ENCODE measurements at regions not wholly inside any gene's neighbourhood (a gene's known extent, or its start where the extent isn't known, plus 50 kb on each side); places are given as distances from the start of the nearest gene placed in this dataset.

DNA sequence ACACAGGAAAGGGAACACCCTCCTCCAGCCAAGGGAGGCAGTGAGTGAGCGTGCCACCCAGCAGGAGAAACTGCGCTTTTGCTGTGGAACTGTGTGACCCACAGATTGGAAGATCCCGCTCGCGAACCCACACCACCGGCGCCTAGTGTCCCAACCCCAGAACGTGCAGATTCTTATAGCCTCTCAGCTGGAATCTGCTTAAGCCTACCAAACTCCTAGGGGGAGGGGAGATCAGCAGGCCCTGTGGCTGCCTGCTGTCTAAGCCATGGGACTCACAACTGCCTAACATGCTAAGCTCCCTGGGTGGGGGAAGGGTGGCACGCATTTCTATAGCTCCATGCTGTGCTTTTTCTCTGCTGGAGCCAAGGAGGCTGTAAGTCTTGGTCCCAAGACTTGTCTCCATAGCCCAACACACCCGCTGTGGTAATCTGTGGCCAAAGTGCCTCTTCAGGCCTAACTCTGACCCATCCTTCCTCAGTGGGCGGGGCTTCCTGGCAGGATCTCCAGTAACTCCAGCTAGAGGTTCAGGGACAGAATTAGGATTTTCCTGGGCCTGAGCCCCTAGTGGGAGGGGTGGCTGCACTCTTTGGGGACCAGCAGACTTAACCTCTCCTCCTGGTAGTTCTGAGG, 485.0 kb downstream of the TAF11L14 start:
- no peak for DNase-seq

DNA sequence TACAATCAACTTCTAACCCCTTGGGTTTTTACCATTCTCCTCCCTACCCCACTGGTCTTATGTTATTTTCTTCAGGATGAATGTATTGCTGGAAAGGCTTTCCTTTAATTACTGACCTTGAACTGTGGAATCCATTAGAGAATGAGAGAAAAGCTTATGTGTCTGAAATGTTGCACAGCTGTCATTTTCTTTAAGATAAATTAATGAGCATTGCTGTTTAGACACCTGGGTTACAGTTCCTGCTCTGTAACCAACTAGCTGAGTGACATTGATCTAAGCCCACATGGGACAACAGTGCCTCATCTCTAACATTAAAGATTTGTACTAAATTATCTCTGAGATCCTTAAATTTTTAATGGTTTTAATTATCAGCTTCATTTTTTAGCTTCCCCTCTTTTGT, 507.0 kb downstream of the TAF11L14 start:
- no peak for DNase-seq

DNA sequence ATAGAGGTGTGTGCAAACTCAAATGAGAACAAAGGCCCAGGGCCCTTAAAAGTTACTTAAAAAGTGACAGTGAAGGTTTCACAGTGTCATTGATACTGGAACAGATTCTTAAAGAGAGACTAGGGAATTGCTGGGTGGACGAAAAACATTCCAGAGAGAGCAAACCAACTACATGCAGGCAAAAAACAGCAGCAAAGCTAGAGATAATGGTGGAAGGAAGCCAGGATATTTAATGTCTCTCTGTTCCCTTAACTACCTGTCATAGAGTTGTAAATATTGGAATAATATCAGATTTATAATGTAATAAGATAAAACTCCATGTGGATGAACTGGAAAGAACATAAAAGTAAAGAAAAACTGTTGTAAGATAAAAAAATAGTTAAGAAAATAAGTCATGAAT, 508.6 kb downstream of the TAF11L14 start:
- no peak for DNase-seq

DNA sequence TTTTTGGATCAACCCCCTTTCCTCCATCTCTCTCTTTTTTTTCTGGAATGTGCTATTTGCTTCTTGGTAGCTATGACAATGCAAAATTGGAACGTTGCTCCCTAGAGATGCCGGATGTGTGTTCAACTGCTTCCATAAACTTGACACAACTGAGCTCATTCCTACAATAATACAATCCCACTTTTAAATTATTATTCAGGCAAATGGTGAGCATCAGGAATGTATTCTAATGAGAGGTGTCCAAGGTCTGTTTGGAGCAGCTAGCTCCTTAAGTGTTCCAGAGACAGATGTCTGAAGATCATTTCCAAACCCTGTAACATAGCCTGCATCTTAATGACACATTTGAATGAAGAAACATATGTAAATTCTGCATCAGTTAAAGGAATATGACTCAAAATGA, 518.4 kb downstream of the TAF11L14 start:
- DNase-seq, result no peak

DNA sequence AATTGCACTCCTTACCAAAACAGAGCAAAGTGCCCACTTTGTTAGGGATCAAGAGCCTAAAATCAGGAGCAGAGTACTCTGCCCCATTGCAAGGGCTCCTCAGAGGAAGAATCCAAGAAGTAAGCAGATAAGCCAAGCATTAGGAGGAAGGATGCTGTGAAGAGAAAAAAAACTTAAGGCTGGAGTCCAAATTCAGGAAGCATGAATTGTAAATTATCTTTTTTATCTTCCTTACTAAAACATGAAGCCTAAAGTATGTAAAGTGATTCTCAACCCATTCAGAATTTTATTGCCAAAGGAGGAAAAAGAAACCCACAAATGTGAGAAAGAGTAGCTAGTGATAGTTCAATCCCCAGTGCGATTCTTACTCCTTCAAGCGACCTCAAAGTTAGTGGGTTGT, 523.9 kb downstream of the TAF11L14 start:
- DNase-seq, result no peak

DNA sequence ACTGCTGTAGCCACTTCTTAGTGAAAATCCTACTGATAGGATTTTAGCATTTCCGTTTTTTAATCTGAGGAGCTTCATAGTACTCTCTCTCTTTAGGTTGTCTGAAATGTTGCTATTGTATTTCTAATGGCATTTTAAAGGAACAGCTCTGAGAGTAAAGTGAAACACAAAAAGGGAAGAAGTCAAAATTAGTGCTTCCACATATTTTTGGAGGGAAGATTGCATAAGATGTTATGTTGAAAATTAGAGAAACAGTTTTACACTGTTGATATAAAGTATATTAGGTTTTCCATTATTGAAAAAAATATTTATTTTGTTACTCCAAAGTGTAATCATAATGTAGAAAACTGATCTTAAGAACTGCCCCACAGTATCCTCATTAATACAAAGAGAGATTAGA, 525.1 kb downstream of the TAF11L14 start:
- DNase-seq, result no peak

DNA sequence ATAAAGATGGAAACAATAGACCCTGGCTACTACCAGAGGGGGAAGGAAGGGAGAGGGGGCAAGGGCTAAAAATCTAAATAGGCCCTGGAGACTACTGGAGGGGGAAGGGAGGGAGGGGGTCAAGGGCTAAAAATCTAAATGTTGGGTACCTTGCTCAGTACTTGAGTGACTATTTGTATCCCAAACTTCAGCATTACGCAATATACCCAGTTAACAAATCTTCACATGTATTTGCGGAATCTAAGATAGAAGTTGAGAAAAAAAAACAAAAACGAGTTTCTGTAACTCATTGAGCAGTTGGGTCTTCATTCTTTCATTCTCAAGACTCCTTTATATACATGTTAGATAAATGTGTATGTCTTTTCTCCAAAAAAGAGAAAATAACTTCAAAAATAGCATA, 537.4 kb downstream of the TAF11L14 start:
- no peak for DNase-seq

DNA sequence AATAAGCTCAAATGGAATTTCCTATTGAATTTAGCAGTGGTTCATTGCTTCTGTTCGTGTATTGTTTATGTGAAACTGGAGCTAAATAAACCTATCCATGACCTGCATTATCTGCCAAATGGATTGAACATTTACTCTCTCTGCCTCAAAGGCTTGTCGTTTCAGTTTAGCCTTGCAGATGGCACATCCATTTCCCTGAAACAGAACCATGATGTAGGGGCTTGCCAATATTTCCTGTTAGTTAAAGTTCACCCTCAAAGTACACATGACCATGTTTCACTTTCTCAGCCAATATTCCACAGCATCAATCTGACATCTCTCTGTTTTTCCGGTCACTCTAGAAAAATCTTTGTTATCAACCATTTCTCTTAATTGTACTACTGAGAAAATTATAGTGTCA, 545.3 kb downstream of the TAF11L14 start:
- DNase-seq, result no peak

DNA sequence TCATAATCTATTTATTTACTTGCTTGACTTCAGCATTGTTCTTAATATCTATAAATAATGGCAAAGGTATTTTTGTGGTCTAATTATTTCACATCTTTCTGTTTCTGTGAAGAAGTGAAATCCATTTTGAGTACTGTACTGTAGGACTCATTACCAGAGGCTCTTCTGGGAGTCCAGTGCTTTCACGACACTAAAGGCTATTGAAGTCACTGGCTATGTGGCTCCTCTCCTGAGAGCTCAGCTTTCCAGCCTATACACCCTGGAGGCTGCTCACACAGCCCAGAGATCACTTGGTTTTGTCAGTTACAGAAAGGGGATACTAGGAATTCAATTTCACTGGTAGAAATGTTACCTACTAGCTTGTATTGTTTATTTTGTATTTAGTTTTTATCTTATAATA, 547.3 kb downstream of the TAF11L14 start:
- DNase-seq, result no peak

DNA sequence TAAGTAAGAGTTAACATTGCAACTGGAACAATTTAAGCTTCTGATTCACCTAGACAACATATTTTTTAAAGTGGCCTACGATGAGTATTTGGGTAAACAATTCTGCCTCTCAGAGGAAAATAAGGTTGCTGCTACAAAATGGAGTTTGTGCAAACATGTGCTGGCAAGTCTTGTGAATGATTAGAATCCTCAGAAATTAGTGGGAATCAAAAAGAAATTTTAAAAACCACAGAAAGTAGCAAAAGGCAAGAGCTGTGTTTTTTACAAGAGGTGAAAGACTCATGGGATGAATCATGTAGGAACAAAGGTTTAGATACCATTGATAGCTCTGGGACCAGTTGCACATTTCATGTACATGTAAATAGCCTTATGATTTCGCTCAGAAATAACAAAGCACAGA, 561.6 kb downstream of the TAF11L14 start:
- no peak for DNase-seq

DNA sequence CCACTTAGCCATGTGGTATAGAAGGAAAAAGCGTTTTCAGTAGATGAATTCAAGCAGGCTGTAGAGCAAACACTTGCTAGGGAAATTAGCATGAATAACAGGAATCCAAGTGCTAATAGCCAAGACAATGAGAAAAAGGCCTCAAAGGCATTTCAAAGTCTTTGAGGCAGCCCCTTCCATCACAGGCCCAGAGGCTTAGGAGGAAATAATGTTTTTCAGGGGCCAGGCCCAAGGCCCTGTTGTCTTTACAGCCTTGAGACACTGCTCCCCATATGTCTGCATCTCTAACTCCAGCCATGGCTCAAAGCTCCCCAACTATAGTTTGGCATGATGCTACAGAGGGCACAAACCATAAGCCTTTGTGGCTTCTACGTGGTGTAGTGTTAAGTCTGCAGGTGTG, 563.5 kb downstream of the TAF11L14 start:
- no peak for DNase-seq

DNA sequence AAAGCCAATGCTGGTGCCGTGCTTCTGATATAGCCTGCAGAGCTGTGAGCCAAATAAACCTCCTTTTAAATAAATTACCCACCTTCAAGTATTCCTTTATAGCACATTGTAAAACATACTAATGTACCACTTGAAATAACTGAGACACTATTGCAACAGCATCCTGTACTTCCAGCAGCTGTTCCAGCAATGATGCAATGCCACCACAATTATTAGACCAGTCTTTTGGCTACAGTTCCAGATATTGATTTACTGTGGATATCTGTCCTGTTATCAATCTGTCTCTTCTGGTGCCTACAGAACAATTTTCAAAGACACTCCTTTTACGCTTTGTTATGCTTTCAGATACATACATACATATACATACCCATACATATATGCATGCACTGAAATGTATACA, 567.9 kb downstream of the TAF11L14 start:
- no peak for DNase-seq

DNA sequence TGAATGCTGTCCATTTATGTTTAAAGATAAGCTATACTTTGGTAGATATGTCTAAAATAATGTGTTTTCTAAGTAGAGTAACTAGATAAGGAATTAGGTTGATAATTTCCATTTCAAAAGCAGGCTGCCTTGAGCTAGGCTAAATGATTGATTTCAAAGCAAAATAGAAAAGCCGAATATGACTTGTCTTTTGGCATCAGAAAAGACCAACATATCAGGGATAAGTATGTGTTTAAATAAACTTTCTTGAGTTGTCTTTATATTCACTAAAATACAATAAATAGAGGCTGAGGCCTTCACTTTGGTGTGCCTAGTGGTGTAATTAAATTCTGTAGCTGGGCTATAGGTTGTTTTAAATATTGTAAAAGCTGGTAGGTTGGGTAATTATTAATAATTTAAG, 569.0 kb downstream of the TAF11L14 start:
- DNase-seq, result no peak

DNA sequence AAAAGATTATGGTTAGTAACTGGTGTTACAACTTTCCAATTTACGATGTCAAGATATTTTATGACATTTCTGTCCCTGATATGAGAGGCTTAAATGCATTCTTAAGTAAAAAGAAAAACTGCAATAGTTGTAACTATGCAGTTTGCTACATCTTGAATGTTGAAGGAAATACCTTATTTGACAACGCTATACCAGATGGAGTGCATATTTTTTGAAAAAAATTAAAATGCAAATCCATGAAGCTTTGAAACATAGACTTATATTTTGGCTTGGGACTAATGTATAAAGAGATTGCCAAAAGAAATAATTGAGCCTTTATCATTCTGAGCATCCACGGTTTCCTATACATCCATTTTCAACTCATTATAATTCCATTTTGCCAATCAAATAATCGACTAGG, 579.4 kb downstream of the TAF11L14 start:
- DNase-seq, result no peak

DNA sequence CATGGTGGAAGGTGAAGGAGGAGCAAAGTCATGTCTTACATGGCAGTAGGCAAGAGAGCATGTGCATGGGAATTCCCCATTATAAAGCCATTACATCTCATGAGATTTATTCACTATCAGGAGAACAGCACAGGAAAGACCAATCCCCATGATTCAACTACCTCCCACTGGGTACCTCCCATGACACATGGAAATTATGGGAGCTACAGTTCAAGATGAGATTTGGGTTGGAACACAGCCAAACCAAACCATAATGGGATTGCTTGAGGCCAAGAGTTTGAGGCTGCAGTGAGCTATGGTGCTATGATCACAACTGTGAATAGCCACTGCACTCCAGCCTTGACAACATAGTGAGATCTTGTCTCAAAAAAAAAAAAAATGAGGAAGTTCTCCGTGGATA, 581.8 kb downstream of the TAF11L14 start:
- no peak for DNase-seq

DNA sequence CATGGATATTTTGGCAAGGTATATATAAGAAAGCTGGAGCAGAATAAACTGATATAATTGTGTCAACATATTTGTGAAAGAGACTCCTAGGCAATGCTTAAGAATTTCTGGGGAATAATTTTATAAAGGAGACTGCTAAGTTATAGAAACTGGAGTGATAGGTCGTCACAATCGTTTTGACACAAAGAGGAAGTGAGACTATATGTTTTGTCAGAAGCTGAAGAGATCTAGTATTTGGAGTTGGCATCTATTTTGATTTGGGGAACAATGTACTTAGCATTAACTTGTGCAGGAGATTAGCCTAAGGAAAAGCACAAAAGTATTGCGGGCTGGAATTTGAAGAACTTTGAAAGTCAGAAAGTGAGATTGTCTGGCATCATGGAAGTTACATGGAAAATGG, 582.5 kb downstream of the TAF11L14 start:
- DNase-seq, result no peak

DNA sequence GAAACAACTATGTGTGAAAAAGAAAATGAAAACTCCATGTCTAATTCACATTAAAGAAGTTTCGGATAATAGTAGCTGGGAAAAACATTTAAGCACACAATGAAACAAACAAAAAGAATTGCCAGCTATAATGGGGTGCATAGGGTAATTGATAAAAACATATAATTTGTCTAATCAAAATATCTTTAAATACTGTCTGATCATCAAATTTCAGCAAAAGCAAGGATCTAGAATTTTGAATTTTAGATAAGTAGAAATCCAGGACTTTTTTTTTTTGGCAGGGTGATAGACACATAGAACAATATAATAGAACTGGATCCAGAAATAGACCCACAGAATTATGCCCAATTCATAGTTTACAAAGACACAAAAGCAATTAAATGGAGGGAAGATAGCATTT, 585.0 kb downstream of the TAF11L14 start:
- DNase-seq, result no peak

DNA sequence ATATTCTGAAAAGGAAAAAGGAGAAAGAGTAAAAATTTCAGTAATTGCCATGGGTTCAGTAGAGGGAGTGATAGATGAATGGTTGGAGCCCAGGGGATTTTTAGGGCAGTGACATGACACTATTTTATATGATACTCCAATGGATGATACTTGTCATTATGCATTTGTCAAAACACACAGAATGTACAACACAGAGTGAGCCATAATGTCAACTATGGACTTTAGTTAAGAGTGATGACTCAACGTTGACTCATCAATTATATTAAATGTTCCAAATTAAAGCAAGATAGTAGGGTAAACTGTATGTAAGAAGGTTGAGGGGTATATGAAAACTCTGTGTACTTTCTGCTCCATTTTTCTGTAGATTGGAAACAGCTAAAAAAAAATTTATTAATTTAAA, 586.4 kb downstream of the TAF11L14 start:
- DNase-seq, result no peak

DNA sequence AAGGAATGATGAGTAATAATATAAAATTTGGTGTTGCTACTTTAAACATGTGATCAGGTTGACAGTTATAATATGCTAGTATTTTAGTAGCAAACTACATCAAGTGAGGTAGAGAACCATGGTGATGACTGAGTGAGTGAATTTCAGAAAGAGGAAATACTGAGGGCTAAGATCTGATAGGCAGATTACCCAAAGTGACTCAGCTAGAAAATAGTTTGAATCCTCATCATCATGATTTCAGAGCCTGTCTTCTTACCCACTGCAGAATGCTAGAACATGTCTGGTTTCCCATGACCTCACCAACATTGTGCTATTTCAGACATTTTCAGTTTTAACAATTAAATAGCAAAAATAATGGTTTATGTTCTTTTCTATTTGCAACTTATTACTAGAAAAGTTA, 602.1 kb downstream of the TAF11L14 start:
- DNase-seq, result no peak

DNA sequence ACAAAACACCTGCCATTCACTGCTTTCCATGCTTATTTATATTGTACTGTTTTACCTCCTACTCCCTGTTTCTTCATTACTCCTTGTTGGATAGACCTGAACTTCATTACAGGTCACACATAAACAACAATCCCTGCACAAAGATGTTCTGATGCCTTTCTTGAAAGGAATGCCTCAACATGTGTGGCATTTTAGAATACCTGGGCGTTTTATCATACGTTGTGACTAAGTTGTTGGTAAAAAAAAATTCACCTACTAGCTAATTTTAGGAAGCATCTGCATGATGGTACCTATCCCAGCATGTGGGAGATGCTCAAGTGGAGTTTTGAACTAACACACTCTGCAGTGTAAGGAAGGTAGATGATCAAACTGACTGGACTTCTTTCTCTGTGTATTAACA, 604.1 kb downstream of the TAF11L14 start:
- no peak for DNase-seq

DNA sequence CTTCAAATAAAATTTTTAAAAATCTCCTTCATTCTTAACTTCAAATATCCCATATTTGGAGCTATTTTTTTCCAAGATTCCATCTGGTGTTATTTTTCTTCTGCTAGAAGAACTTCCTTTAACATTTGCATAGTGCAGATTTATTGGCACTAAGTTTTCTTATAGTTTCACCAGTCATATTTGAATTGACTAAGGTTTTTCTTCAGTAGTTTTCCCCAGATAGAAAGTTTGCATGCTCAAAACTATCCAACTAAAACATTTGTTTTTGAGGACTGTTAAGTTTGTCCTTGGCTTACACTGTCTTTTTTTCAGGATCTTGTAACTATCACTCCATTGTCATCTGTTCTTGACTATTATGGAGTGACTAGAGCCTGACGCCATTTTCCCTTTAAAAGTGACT, 606.7 kb downstream of the TAF11L14 start:
- no peak for DNase-seq

DNA sequence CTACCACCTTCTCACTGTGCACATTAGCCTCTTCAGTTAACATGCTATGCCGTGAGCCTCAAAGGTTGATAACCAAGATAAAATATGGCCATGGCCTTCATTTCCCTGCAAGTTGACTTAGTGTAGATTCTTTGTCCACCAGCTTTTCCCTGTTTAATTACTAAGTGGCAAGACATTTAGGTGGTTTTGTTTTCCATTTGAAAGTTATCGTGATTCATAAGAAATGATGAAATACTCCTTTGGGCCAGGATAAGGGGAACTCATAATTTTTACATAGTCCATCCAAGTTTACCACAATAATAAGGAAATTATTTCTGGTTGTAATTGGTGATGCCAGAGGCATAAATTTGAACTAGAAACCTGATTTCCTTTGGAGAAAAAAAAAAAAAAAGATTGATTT, 609.6 kb downstream of the TAF11L14 start:
- no peak for DNase-seq

DNA sequence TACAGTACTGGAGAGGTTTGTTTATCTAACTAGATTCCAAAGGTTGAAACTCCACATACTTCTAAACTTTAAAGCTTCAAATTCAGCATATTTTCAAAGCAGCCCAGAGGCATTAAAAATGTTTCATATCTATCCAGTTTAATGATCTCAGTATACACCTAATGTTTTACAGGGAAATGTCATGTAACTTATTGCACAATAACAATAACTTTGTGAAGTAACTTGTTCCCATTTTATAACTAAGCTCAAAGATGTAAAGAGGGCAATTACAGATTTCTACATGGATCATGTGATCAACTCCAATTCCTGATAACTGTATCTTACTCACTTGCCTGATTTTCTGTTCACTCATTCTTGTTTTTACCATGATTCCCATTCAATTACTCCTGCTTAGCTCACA, 610.0 kb downstream of the TAF11L14 start:
- no peak for DNase-seq

DNA sequence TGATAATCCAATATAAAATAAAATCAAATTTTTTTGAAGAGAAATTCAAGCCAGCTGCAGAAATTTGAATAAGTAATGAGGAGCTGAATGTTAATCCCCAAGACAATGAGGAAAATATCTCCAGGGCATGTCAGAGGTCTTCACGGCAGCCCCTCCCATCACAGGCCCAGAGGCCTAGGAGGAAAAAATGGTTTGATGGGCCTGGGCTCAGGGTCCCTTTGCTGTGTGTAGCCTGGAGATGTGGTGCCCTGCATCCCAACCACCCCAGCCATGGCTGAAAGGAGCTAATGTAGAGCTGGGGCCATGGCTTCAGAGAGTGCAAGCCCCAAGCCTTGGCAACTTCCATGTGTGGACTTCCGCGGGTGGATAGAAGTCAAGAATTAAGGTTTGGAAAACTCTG, 618.3 kb downstream of the TAF11L14 start:
- DNase-seq, result no peak

DNA sequence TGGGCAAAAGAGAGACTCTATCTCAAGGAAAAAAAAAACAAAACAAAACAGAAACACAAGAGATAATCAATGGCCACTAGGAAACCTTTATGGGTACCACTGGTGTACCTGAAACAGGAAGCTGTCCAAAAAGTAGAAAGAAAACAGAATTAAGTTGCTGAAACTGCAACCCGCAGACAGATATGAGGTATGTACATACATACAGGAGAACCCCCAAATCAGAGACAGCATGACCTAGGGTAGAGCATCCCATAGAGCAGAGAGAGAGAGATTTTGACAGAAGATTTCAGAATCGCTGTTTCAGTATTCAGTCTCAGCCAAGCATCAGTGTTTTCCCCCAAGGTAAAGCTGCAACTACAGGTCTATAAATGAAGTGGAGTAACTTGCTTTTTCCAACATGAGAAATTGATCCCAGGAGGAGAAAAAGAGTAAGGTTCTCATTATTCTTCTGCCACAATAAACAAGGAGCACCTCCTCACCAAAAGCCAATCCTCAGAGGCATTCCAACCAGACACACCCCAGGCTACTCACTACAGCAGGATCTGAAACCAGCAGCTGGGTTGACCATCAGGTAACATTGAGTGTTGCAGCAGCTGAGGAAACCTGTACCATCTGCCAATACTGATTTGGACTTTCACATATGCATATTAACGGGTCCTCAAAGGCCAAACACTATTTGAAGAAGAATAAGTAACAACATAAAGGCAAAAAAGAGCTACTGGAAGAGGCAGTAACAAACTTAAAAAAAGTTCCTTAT, 630.0 kb downstream of the TAF11L14 start:
- no peak for DNase-seq
